AG04450 (cell line): ENCODE measurements at regions not wholly inside any gene's neighbourhood (a gene's known extent, or its start where the extent isn't known, plus 50 kb on each side); places are given as distances from the start of the nearest gene placed in this dataset.
"Not testable (repeated sequence)": the region's sequence is repeated elsewhere in the genome, so short reads cannot be mapped to it uniquely, and the experiment has no call there.

Experiments
- CTCF ChIA-PET: fragments of 300-600, 350-600 bp; formaldehyde crosslinking; extraction: SDS; loops from one replicate; lab custom pipeline; 2022; ENCODE audit warnings: antibody characterized with exemption, inconsistent platforms; lab: Charles Lee
- POLR2A ChIA-PET: fragments of 350-600 bp; formaldehyde crosslinking; extraction: SDS; loops from one replicate; lab custom pipeline; 2021; ENCODE audit warnings: antibody characterized with exemption, inconsistent platforms; lab: Yijun Ruan, JAX
- DNase-seq: peaks from one replicate; pipeline ENCODE4 v3.0.0-alpha.2; 2011; ENCODE audit warnings: low read depth, low spot score
- H3K27ac ChIP-seq: one replicate; pipeline ENCODE4 v1.5.1; 2012; ENCODE audit warnings: low read depth, low read length, control low read depth
- H3K27me3 ChIP-seq: one replicate; pipeline ENCODE4 v1.6.0; 2012; ENCODE audit warnings: low read length; ENCODE audit not compliant: control insufficient read depth, insufficient read depth
- H3K4me3 ChIP-seq: 2 replicates; pipeline ENCODE4 v1.5.1; 2011; ENCODE audit warnings: mild to moderate bottlenecking, low read depth, low read length, control low read depth
- H3K9me3 ChIP-seq: 2 replicates; pipeline ENCODE4 v1.5.1; 2012; ENCODE audit warnings: low read length; ENCODE audit not compliant: control insufficient read depth, insufficient read depth
- CTCF ChIP-seq: IDR thresholded peaks from 2 replicates; pipeline ENCODE4 v1.5.1; 2011; ENCODE audit warnings: low read depth, low read length, control low read depth, inconsistent platforms

DNA sequence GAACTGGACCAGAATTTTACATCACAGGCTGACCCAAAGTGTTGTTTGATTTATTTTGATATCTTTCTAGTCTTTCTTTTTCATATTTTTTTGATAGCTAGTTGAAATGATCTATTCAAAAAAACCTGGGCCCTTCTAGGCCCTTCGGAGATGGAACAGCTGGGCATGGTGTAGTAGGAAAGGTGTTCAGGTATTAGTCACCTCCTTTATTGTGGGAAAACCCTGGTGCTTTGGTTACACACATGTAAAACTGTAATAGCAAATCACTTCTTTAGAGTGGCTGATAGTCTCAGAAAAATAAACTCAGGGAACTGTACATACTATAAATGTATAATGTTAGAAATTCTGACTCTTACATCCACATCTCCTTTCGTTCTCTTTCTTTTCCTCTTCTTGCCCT is 234.5 kb downstream of the PLA2G4A start:
- DNase-seq = no peak
- Histone ChIP-seq H3K4me3 (no peak overlapping the region), H3K9me3 (no peaks in the 10 kb centered on the region), H3K27me3 (no peaks in the 10 kb centered on the region), H3K27ac (no peak overlapping the region)
- POLR2A ChIA-PET = no interaction called here
- TF ChIP-seq CTCF = no peak
- CTCF ChIA-PET = interaction anchor here (0.6 to 1.4 kb wide), 2 partner anchors 12 to 667 kb away, joined by 3 to 6 read pairs; no protein-coding TSS in a partner anchor

DNA sequence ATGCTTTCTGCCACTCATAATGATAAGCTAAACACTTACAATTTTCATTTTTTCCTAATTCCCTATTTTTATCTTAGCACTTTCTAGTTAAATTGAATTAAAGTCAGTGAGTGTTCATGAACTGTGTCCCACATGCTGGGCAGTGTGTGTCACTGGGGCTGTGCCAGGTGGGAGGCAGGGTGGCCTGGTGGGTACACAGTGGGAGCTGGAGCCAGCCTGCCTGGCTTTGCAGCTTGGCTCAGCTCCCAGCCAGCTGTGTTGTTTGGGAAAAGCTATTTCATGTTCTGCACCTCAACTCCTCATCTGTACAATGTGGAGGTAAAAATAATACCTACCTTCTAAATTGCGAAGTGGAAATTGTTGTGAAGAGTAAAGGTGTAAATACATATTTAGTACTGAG is 238.4 kb downstream of the PLA2G4A start:
- TF ChIP-seq CTCF = no peak
- no peaks in the 10 kb centered on the region for H3K9me3 ChIP-seq
- no peak overlapping the region for H3K4me3 ChIP-seq
- H3K27ac ChIP-seq = no peak overlapping the region
- no peak for DNase-seq
- POLR2A ChIA-PET = no interaction called here
- H3K27me3 ChIP-seq = no peaks in the 10 kb centered on the region
- CTCF ChIA-PET = interaction anchor here (0.9 to 1.2 kb wide), 2 partner anchors 12 to 16 kb away, joined by 3 to 6 read pairs; no protein-coding TSS in a partner anchor

- POLR2A ChIA-PET = no interaction called here
- H3K9me3 ChIP-seq = peaks cover 5% of the 10 kb centered on the region; the same call in 1 of the 2 replicates
- DNase-seq = no peak
- H3K27me3 ChIP-seq = no peaks in the 10 kb centered on the region
- H3K4me3 ChIP-seq = no peak overlapping the region
- TF ChIP-seq CTCF = no peak
- no peak overlapping the region for H3K27ac ChIP-seq
- CTCF ChIA-PET = interaction anchor here (1.4 kb wide), 1 partner anchor 18 kb away, joined by 8 read pairs; no protein-coding TSS in a partner anchor
Measured at GRCh38 chr1:187070076-187070475, 241.3 kb downstream of the PLA2G4A start.

GRCh38 chr1:187072262-187073034 is 243.7 kb downstream of the PLA2G4A start:
- H3K27ac ChIP-seq, DNase-seq, H3K4me3 ChIP-seq, POLR2A ChIA-PET, H3K27me3 ChIP-seq, CTCF ChIA-PET, H3K9me3 ChIP-seq: not testable (repeated sequence)

DNA sequence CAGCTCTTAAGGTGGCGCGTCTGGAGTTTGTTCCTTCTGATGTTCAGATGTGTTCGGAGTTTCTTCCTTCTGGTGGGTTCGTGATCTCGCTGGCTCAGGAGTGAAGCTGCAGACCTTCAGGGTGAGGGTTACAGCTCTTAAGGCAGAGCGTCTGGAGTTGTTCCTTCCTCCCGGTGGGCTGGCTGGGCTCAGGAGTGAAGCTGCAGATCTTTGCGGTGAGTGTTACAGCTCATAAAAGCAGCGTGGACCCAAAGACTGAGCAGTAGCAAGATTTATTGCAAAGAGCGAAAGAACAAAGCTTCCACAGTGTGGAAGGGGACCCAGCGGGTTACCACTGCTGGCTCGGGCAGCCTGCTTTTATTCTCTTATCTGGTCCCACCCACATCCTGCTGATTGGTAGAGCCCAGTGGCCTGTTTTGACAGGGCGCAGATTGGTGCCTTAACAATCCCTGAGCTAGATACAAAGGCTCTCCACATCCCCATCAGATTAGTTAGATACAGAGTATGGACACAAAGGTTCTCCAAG is 244.3 kb downstream of the PLA2G4A start:
- DNase-seq, H3K27me3 ChIP-seq, H3K9me3 ChIP-seq, CTCF ChIA-PET, H3K27ac ChIP-seq, H3K4me3 ChIP-seq, POLR2A ChIA-PET: not testable (repeated sequence)

DNA sequence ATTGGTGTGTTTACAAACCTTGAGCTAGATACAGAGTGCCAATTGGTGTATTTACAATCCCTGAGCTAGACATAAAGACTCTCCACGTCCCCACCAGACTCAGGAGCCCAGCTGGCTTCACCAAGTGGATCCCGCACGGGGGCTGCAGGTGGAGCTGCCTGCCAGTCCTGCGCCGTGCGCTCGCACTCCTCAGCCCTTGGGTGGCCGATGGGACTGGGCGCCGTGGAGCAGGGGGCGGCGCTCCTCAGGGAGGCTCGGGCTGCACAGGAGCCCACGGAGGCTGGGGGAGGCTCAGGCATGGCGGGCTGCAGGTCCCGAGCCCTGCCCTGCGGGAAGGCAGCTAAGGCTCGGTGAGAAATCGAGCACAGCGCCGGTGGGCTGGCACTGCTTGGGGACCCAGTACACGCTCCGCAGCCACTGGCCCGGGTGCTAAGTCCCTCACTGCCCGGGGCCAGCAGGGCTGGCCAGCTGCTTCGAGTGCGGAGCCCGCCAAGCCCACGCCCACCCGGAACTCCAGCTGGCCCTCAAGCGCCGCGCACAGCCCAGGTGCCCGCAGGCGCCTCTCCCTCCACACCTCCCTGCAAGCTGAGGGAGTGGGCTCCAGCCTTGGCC is 245.0 kb downstream of the PLA2G4A start:
- POLR2A ChIA-PET, CTCF ChIA-PET, DNase-seq: not testable (repeated sequence)

More for the DNA sequence above, 245.0 kb downstream of the PLA2G4A start:
- not testable (repeated sequence) for H3K9me3 ChIP-seq, H3K4me3 ChIP-seq, H3K27me3 ChIP-seq, H3K27ac ChIP-seq
